T-cell (primary cell): ENCODE measurements at regions not wholly inside any gene's neighbourhood (a gene's known extent, or its start where the extent isn't known, plus 50 kb on each side); places are given as distances from the start of the nearest gene placed in this dataset.

Experiments
- ATAC-seq, 4 experiments: fragments of 200-7000 bp in 3 of 4; fragments of 150-1000 bp in 1 of 4; cut with Tn5 transposase; replicated peaks in 1 of 4; 1 replicate in 3 of 4; 2 replicates in 1 of 4; pipeline ENCODE4 v1.10.0; 2021; ENCODE audit warnings: moderate library complexity in 3 of 4, mild to moderate bottlenecking in 2 of 4, moderate number of reproducible peaks in 1 of 4
- CTCF ChIA-PET, 2 donors: fragments of 300-600 bp; sonication (Branson Sonifier 250); formaldehyde crosslinking; loops; one replicate each; lab custom pipeline; 2022; ENCODE audit warnings: antibody characterized with exemption in 2 of 2; lab: Charles Lee
- POLR2A ChIA-PET, 2 donors: fragments of 300-600 bp; sonication (Branson Sonifier 250); formaldehyde crosslinking; loops; one replicate each; lab custom pipeline; 2022; ENCODE audit warnings: antibody characterized with exemption in 2 of 2; lab: Charles Lee
- DNase-seq, 35 experiments: peaks; one replicate each; pipeline versions ENCODE4 v3.0.0 to v3.0.0-alpha.2; 2013 to 2023
- H3K27ac ChIP-seq: one replicate; pipeline ENCODE4 v1.5.1; 2013; ENCODE audit warnings: low read length
- H3K27me3 ChIP-seq, 2 experiments: replicated peaks in 1 of 2; 1 replicate in 1 of 2; 2 replicates in 1 of 2; pipeline versions ENCODE4 v1.6.1 to v1.7.0; 2013; ENCODE audit warnings: low read length in 1 of 2, mixed read lengths in 1 of 2; ENCODE audit not compliant: control insufficient read depth in 2 of 2, insufficient read depth in 2 of 2; ENCODE audit errors: extremely low read depth in 1 of 2
- H3K36me3 ChIP-seq, 2 donors: 1 replicate in 1 of 2; 2 replicates in 1 of 2; pipeline versions ENCODE4 v1.6.1 to v1.7.0; 2013; ENCODE audit warnings: low read length in 1 of 2; ENCODE audit not compliant: control insufficient read depth in 2 of 2, insufficient read depth in 1 of 2; ENCODE audit errors: extremely low read depth in 1 of 2
- H3K4me1 ChIP-seq, 2 experiments: 1 replicate in 1 of 2; 2 replicates in 1 of 2; pipeline versions ENCODE4 v1.6.1 to v1.7.0; 2013; ENCODE audit warnings: low read length in 2 of 2, mixed read lengths in 1 of 2; ENCODE audit not compliant: insufficient read depth in 2 of 2, control insufficient read depth in 1 of 2; ENCODE audit errors: extremely low read depth in 1 of 2
- H3K4me3 ChIP-seq, 2 donors: 1 replicate in 1 of 2; 2 replicates in 1 of 2; pipeline versions ENCODE4 v1.5.1 to v1.7.0; 2013; ENCODE audit warnings: mild to moderate bottlenecking in 2 of 2, low read length in 1 of 2, moderate library complexity in 1 of 2; ENCODE audit not compliant: control insufficient read depth in 1 of 2; ENCODE audit errors: extremely low read depth in 1 of 2
- H3K9me3 ChIP-seq: 2 replicates; pipeline ENCODE4 v1.7.0; 2013
- H3K27ac Mint-ChIP-seq, 2 donors: one replicate each; pipeline ENCODE4 v1.8.0; 2020 to 2021; ENCODE audit warnings: mild to moderate bottlenecking in 2 of 2, mixed read lengths in 2 of 2
- H3K27me3 Mint-ChIP-seq, 2 donors: one replicate each; pipeline ENCODE4 v1.8.0; 2021 to 2022; ENCODE audit warnings: mixed read lengths in 2 of 2
- H3K36me3 Mint-ChIP-seq: one replicate; pipeline ENCODE4 v1.8.0; 2021; ENCODE audit warnings: mixed read lengths
- H3K4me1 Mint-ChIP-seq, 3 donors: one replicate each; pipeline ENCODE4 v1.8.0; 2020 to 2022; ENCODE audit warnings: mixed read lengths in 3 of 3, mild to moderate bottlenecking in 1 of 3
- H3K4me3 Mint-ChIP-seq, 3 donors: one replicate each; pipeline ENCODE4 v1.8.0; 2020 to 2022; ENCODE audit warnings: mild to moderate bottlenecking in 3 of 3, mixed read lengths in 3 of 3, moderate library complexity in 3 of 3
- H3K9me3 Mint-ChIP-seq, 3 donors: one replicate each; pipeline ENCODE4 v1.8.0; 2020 to 2022; ENCODE audit warnings: mixed read lengths in 3 of 3
- WGBS: methylation state at CpG from one replicate; pipeline ENCODE4 v1.1.5; 2013; ENCODE audit warnings: missing lambda C conversion rate; ENCODE audit not compliant: insufficient coverage; 5-methylcytosine and 5-hydroxymethylcytosine counted together

GRCh38 chr5:93072831-93073459 is 508.1 kb downstream of the NR2F1-AS1 start:
- WGBS: no CpG with 5 or more reads among the region's 3 CpGs
- no peak overlapping the region for H3K4me3 Mint-ChIP-seq
- ChIA-PET POLR2A (no interaction called here), CTCF (no interaction called here)
- H3K27ac ChIP-seq: no peak overlapping the region
- H3K9me3 Mint-ChIP-seq: no peaks in the 10 kb centered on the region
- H3K27me3 Mint-ChIP-seq: no peaks in the 10 kb centered on the region
- H3K27me3 ChIP-seq: no peaks in the 10 kb centered on the region
- H3K27ac Mint-ChIP-seq: no peak overlapping the region
- H3K36me3 ChIP-seq: no peaks in the 10 kb centered on the region
- ATAC-seq (no peak), DNase-seq (no peak)
- H3K4me3 ChIP-seq: no peak overlapping the region
- no peaks in the 10 kb centered on the region for H3K9me3 ChIP-seq
- H3K36me3 Mint-ChIP-seq: no peaks in the 10 kb centered on the region
- no peaks in the 10 kb centered on the region for H3K4me1 ChIP-seq
- H3K4me1 Mint-ChIP-seq: no peaks in the 10 kb centered on the region

GRCh38 chr5:93071710-93072109 is 509.3 kb downstream of the NR2F1-AS1 start:
- Mint-ChIP-seq H3K27me3 (no peaks in the 10 kb centered on the region), H3K9me3 (no peaks in the 10 kb centered on the region), H3K36me3 (no peaks in the 10 kb centered on the region), H3K4me3 (no peak overlapping the region), H3K27ac (no peak overlapping the region), H3K4me1 (no peaks in the 10 kb centered on the region)
- no peak for DNase-seq
- Histone ChIP-seq H3K9me3 (no peaks in the 10 kb centered on the region), H3K36me3 (no peaks in the 10 kb centered on the region), H3K27ac (no peak overlapping the region), H3K27me3 (no peaks in the 10 kb centered on the region), H3K4me1 (no peaks in the 10 kb centered on the region), H3K4me3 (no peak overlapping the region)
- POLR2A ChIA-PET: no interaction called here
- WGBS: no CpG with 5 or more reads among the region's 1 CpG
- ATAC-seq: no peak
- CTCF ChIA-PET: no interaction called here

- H3K27me3 ChIP-seq: no peaks in the 10 kb centered on the region
- no peak overlapping the region for H3K27ac ChIP-seq
- H3K9me3 Mint-ChIP-seq: no peaks in the 10 kb centered on the region
- H3K4me3 ChIP-seq: no peak overlapping the region
- no peak for DNase-seq
- no peaks in the 10 kb centered on the region for H3K36me3 ChIP-seq
- no peaks in the 10 kb centered on the region for H3K4me1 ChIP-seq
- 70% methylated on average over 2 of the region's 6 CpGs for WGBS
- H3K4me1 Mint-ChIP-seq: no peaks in the 10 kb centered on the region
- no peaks in the 10 kb centered on the region for H3K36me3 Mint-ChIP-seq
- no peaks in the 10 kb centered on the region for H3K27me3 Mint-ChIP-seq
- no peak for ATAC-seq
- H3K27ac Mint-ChIP-seq: no peak overlapping the region
- no peaks in the 10 kb centered on the region for H3K9me3 ChIP-seq
- H3K4me3 Mint-ChIP-seq: no peak overlapping the region
- ChIA-PET CTCF (no interaction called here), POLR2A (no interaction called here)
Measured at GRCh38 chr5:93070938-93071337, 510.1 kb downstream of the NR2F1-AS1 start.

- H3K27me3 ChIP-seq: no peaks in the 10 kb centered on the region
- DNase-seq (no peak), ATAC-seq (no peak)
- no peaks in the 10 kb centered on the region for H3K27me3 Mint-ChIP-seq
- H3K9me3 ChIP-seq: no peaks in the 10 kb centered on the region
- H3K4me1 ChIP-seq: no peaks in the 10 kb centered on the region
- no peaks in the 10 kb centered on the region for H3K9me3 Mint-ChIP-seq
- H3K36me3 ChIP-seq: no peaks in the 10 kb centered on the region
- CTCF ChIA-PET: no interaction called here
- 60% methylated on average over 1 of the region's 2 CpGs for WGBS
- no peak overlapping the region for H3K27ac Mint-ChIP-seq
- POLR2A ChIA-PET: no interaction called here
- no peak overlapping the region for H3K4me3 Mint-ChIP-seq
- H3K4me3 ChIP-seq: no peak overlapping the region
- no peak overlapping the region for H3K27ac ChIP-seq
- no peaks in the 10 kb centered on the region for H3K36me3 Mint-ChIP-seq
- H3K4me1 Mint-ChIP-seq: no peaks in the 10 kb centered on the region
Measured at GRCh38 chr5:93069276-93069675, 511.7 kb downstream of the NR2F1-AS1 start.

DNA sequence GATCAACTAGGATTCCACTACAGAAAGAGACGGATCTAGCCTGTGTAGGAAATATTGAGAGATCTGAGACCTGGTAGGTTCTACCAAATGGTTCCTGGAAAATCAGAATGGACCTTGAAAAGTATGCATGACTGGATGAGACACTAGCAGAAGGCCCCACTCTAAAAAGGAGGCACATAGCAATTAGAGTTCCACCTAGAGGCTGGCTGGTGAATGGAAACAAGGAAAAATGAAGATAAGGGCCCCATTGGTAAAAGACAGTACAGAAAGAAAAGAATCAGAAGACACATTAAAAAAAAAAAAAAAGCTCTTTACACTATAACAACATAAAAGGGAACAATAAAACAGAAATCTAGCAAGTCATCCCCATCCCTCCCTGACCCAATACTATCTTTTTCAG is 518.5 kb downstream of the NR2F1-AS1 start:
- ChIA-PET POLR2A (no interaction called here), CTCF (interaction anchor here in 1 of 2 donors (0.6 kb wide), 1 partner anchor 1812 kb away, joined by 3 read pairs; no protein-coding TSS in a partner anchor)
- no peaks in the 10 kb centered on the region for H3K4me1 ChIP-seq
- no peaks in the 10 kb centered on the region for H3K9me3 ChIP-seq
- no peaks in the 10 kb centered on the region for H3K27me3 ChIP-seq
- no peak overlapping the region for H3K4me3 ChIP-seq
- no peaks in the 10 kb centered on the region for H3K27me3 Mint-ChIP-seq
- ATAC-seq: no peak
- no peaks in the 10 kb centered on the region for H3K4me1 Mint-ChIP-seq
- H3K36me3 ChIP-seq: no peaks in the 10 kb centered on the region
- H3K27ac ChIP-seq: no peak overlapping the region
- no peak overlapping the region for H3K4me3 Mint-ChIP-seq
- H3K9me3 Mint-ChIP-seq: peaks cover 0 to 4% (median 0%) of the 10 kb centered on the region in 3 donors
- WGBS: no CpG with 5 or more reads among the region's 1 CpG
- DNase-seq: no peak
- H3K27ac Mint-ChIP-seq: no peak overlapping the region
- H3K36me3 Mint-ChIP-seq: no peaks in the 10 kb centered on the region

DNA sequence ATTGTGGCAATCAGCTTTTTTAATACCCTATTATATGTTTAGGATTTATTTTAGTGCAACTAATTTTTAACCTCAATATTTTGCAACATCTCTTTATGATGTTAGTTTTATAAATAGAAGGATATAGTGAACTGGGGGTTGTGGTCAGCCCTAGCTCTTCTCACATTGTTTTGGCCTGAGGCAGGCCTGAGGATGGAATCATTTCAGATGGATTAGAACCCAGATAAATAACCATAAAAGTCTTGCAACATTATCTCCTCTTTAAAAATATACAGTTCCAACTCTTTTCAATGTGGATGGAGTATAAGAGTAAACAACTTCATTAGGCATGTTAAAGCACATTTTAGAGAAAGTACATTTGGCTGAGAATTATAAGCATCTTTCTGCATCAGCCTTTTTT is 522.7 kb downstream of the NR2F1-AS1 start:
- ATAC-seq (no peak), DNase-seq (no peak)
- ChIA-PET POLR2A (no interaction called here), CTCF (no interaction called here)
- Mint-ChIP-seq H3K9me3 (peaks cover 4 to 7% (median 4%) of the 10 kb centered on the region in 3 donors), H3K4me3 (no peak overlapping the region), H3K27me3 (no peaks in the 10 kb centered on the region), H3K27ac (no peak overlapping the region), H3K4me1 (no peaks in the 10 kb centered on the region), H3K36me3 (no peaks in the 10 kb centered on the region)
- H3K36me3 ChIP-seq: no peaks in the 10 kb centered on the region
- no peaks in the 10 kb centered on the region for H3K27me3 ChIP-seq
- H3K4me1 ChIP-seq: no peaks in the 10 kb centered on the region
- no peak overlapping the region for H3K27ac ChIP-seq
- H3K9me3 ChIP-seq: no peaks in the 10 kb centered on the region
- H3K4me3 ChIP-seq: no peak overlapping the region

- H3K36me3 ChIP-seq: no peaks in the 10 kb centered on the region
- no peaks in the 10 kb centered on the region for H3K27me3 ChIP-seq
- DNase-seq (no peak), ATAC-seq (no peak)
- Mint-ChIP-seq H3K27ac (no peak overlapping the region), H3K27me3 (no peaks in the 10 kb centered on the region), H3K9me3 (peaks cover 1 to 7% (median 4%) of the 10 kb centered on the region in 3 donors), H3K4me1 (no peaks in the 10 kb centered on the region), H3K36me3 (no peaks in the 10 kb centered on the region), H3K4me3 (no peak overlapping the region)
- H3K4me1 ChIP-seq: no peaks in the 10 kb centered on the region
- H3K9me3 ChIP-seq: no peaks in the 10 kb centered on the region
- no CpG with 5 or more reads among the region's 2 CpGs for WGBS
- CTCF ChIA-PET: no interaction called here
- H3K4me3 ChIP-seq: no peak overlapping the region
- POLR2A ChIA-PET: interaction anchor here in 1 of 2 donors (0.6 kb wide), 1 partner anchor 274 kb away, joined by 4 read pairs; no protein-coding TSS in a partner anchor
- H3K27ac ChIP-seq: no peak overlapping the region
Measured at GRCh38 chr5:93057311-93057710, 523.7 kb downstream of the NR2F1-AS1 start.
